ENCODE measurements at regions not wholly inside any gene's neighbourhood (a gene's known extent, or its start where the extent isn't known, plus 50 kb on each side); places are given as distances from the start of the nearest gene placed in this dataset.

DNA sequence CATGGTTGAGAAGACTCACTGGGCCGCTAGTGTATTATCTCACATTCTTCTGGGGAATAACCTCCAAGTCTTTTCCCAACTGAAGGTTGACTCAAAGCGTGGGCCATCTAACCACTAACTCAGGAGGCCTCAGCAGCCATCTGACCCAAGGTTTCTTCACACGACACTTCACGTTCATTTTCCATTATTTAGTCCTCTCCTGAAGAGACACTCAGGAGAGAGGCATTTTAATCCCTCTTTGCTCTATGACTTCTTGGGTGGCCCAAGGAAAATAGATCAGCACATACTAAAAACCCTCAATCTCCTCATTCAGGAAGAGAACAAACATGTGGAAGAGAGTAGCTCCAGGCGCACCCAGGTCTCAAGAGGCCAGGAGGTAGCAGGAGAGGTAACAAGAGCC is 252.8 kb upstream of the FOXF1 start:
- TF ChIP-seq CTCF (optimal IDR thresholded peaks at IDR 0.05 in 1 of 3, IDR thresholded peaks at IDR 0.05 in 1 of 3, conservative IDR thresholded peaks at IDR 0.05 in 1 of 3; ENCODE audit: extremely low read depth in 1 of 3, insufficient read depth in 2 of 3, low read length in 3 of 3) (no peak), EZH2 (IDR thresholded peaks at IDR 0.05; ENCODE audit: low read length) (no peak)

All from keratinocyte (primary cell).